ENCODE measurements at regions not wholly inside any gene's neighbourhood (a gene's known extent, or its start where the extent isn't known, plus 50 kb on each side); places are given as distances from the start of the nearest gene placed in this dataset.

GRCh38 chr7:47085491-47086275 lies 496.2 kb downstream of the TNS3 start:
- TF ChIP-seq SIX5 (IDR thresholded peaks at IDR 0.05; ENCODE audit: low read depth, low read length, severe bottlenecking) (no peak), CTCF (IDR thresholded peaks at IDR 0.05 in 2 of 3, conservative IDR thresholded peaks at IDR 0.05 in 1 of 3; ENCODE audit: control insufficient read depth in 2 of 3, extremely low read depth in 1 of 3, insufficient read depth in 1 of 3, low read depth in 3 of 3, low read length in 3 of 3) (no peak), CHD2 (IDR thresholded peaks at IDR 0.05; ENCODE audit: borderline replicate concordance, low read depth, low read length) (no peak), NFIC (IDR thresholded peaks at IDR 0.05; ENCODE audit: low read depth, low read length) (no peak), BRCA1 (IDR thresholded peaks at IDR 0.05; ENCODE audit: low read depth, low read length) (no peak), CHD4 (IDR thresholded peaks at IDR 0.05) (no peak), BACH1 (IDR thresholded peaks at IDR 0.05; ENCODE audit: borderline replicate concordance) (no peak), TAF1 (IDR thresholded peaks at IDR 0.05; ENCODE audit: borderline replicate concordance, low read depth, low read length) (no peak), ZBTB33 (IDR thresholded peaks at IDR 0.05) (no peak), PBX3 (IDR thresholded peaks at IDR 0.05; ENCODE audit: insufficient replicate concordance, low read depth, low read length) (no peak), REST (IDR thresholded peaks at IDR 0.05; ENCODE audit: low read depth, low read length) (no peak), KAT2A (conservative IDR thresholded peaks at IDR 0.05; ENCODE audit: control insufficient read depth, low read depth, low read length) (no peak)
